ENCODE measurements at regions not wholly inside any gene's neighbourhood (a gene's known extent, or its start where the extent isn't known, plus 50 kb on each side); places are given as distances from the start of the nearest gene placed in this dataset.
A peak's percentile ranks its signal among the peaks of the same experiment; 100 is the strongest.

DNA sequence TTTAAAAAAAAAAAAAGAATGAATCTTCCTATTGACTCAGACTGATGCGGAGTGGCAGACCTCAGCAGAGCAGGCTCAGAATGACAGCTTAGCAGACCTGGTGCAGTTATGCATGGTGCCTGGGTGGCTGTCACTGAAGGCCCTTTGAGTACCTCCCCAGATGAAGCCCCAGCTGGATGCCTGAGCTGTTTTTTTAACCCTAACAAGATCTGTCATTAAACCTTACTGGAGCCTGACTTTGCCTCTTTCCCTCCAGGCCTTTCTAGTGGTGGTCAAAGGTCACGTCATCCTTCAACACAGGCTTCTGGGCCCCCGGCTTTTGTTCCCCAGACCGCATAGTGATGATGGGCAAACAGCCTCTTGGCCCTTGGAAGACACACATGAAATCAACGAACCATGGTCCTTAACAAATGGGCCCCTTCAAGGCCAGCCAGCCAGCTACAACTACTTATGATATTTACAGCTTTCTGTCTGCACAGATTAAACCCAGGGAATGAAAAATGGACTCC is 138.3 kb upstream of the CYP1B1 start:
- Mint-ChIP-seq H3K4me1 (peaks cover 51% of the 10 kb centered on the region), H3K27me3 (ENCODE audit: low read depth) (no peaks in the 10 kb centered on the region), H3K9me3 (peaks cover 20% of the 10 kb centered on the region), H3K4me3 (no peak overlapping the region), H3K36me3 (ENCODE audit: low read depth) (peaks cover 15% of the 10 kb centered on the region), H3K27ac (peak overlapping the region; percentile 80 to 94 (median 83))
- TF ChIP-seq, protein P1, sequence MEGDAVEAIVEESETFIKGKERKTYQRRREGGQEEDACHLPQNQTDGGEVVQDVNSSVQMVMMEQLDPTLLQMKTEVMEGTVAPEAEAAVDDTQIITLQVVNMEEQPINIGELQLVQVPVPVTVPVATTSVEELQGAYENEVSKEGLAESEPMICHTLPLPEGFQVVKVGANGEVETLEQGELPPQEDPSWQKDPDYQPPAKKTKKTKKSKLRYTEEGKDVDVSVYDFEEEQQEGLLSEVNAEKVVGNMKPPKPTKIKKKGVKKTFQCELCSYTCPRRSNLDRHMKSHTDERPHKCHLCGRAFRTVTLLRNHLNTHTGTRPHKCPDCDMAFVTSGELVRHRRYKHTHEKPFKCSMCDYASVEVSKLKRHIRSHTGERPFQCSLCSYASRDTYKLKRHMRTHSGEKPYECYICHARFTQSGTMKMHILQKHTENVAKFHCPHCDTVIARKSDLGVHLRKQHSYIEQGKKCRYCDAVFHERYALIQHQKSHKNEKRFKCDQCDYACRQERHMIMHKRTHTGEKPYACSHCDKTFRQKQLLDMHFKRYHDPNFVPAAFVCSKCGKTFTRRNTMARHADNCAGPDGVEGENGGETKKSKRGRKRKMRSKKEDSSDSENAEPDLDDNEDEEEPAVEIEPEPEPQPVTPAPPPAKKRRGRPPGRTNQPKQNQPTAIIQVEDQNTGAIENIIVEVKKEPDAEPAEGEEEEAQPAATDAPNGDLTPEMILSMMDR (IDR thresholded peaks at IDR 0.05; ENCODE audit: unreplicated experiment in 3 of 3): no peak

DNA sequence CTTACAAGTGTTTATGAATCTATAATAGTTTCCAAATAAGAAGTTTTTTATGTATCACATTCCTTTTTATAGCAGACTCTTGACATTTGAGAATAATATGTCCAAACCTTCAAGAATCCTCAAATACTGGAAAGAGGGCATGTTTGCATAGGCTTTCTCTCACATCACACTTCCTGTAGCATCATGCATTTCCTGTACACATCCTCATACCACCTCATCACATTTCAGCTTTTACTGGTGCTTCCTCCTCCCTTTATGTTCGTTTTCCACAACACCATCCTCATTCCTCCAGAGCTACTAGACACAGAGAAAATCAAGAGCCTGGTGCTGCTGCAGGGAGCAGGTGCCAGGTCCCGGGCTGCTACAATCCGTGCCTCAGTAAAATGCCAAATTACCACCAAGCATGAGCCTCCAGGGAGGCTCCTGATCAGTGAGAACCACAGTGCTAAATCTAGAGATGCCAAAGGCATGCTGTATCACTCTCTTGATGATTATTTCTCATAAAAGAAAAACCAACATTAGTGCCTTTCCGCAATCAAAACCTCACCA is 137.7 kb upstream of the CYP1B1 start:
- peaks cover 15% of the 10 kb centered on the region for H3K9me3 Mint-ChIP-seq
- H3K27ac Mint-ChIP-seq: peak overlapping the region; percentile 79 to 94 (median 80)
- peak overlapping the region in 1 of 3 experiments; percentile 0 for H3K4me3 Mint-ChIP-seq
- H3K27me3 Mint-ChIP-seq (ENCODE audit: low read depth): no peaks in the 10 kb centered on the region
- TF ChIP-seq, protein P1 (IDR thresholded peaks at IDR 0.05; ENCODE audit: unreplicated experiment in 3 of 3): no peak
- H3K36me3 Mint-ChIP-seq (ENCODE audit: low read depth): peaks cover 15% of the 10 kb centered on the region
- peaks cover 46% of the 10 kb centered on the region for H3K4me1 Mint-ChIP-seq

DNA sequence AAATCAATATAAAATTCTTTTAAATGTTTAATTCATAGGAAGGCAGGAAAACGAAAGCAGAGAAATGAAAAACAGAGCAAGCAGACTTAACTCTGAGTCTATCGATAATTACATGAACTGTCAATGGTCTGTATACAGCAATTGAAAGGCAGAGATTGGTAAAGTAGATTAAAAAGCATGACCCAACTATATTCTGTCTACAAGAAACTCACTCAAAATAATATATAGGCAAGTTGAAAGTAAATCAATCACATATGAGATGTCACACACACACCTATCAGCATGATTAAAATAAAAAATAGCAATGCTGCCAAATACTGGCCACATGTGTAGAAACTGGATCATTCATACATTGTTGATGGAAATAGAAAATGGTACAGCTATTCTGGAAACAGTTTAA is 136.4 kb upstream of the CYP1B1 start:
- TF ChIP-seq, protein P1 (IDR thresholded peaks at IDR 0.05; ENCODE audit: unreplicated experiment in 3 of 3): no peak
- H3K4me1 Mint-ChIP-seq: peaks cover 35% of the 10 kb centered on the region

DNA sequence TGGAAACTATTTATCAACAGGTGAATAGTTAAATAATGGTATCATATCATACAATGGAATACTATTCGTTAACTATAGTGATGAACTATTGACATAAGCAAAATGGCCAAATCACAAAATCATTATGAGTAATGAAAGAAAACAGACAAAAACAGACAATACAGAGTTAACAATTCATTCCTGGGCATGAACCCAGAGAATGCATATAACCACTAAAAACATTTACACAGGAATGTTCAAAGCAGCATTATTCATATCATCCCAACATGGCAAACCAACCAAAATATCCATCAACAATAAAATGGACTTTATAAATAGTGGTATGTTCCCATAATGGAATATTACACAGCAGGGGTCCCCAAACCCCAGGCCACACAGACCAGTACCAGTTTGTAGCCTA is 131.2 kb upstream of the CYP1B1 start:
- no peaks in the 10 kb centered on the region for H3K27me3 Mint-ChIP-seq (ENCODE audit: low read depth)
- H3K4me3 Mint-ChIP-seq: no peak overlapping the region
- TF ChIP-seq, protein P1 (IDR thresholded peaks at IDR 0.05; ENCODE audit: unreplicated experiment in 3 of 3): no peak
- H3K36me3 Mint-ChIP-seq (ENCODE audit: low read depth): peaks cover 23% of the 10 kb centered on the region
- no peak overlapping the region for H3K27ac Mint-ChIP-seq
- H3K9me3 Mint-ChIP-seq: peaks cover 29% of the 10 kb centered on the region
- peaks cover 6% of the 10 kb centered on the region for H3K4me1 Mint-ChIP-seq

More for the DNA sequence above, 136.4 kb upstream of the CYP1B1 start:
- Mint-ChIP-seq H3K9me3 (peaks cover 15% of the 10 kb centered on the region), H3K27ac (no peak overlapping the region), H3K4me3 (no peak overlapping the region), H3K36me3 (ENCODE audit: low read depth) (peaks cover 19% of the 10 kb centered on the region), H3K27me3 (ENCODE audit: low read depth) (no peaks in the 10 kb centered on the region)

DNA sequence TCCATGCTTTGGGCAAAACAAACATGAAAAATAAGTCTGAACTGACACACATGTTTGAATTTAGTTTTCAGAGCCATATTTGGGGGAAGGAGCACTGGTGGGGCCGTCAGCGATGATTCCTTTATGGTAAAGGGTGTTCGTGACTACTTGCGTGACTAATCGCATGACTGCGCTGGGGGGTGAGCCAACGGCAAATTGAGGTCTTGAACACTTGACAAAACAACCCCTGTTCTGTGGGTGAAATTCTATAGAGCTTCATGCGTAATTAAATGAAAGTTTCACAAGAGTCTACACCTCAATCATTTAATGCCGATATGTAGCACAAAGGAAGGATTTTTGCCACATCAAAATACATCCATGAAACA is 127.5 kb upstream of the CYP1B1 start:
- Mint-ChIP-seq H3K27me3 (ENCODE audit: low read depth) (no peaks in the 10 kb centered on the region), H3K9me3 (peaks cover 14% of the 10 kb centered on the region), H3K4me1 (peaks cover 36% of the 10 kb centered on the region), H3K27ac (no peak overlapping the region), H3K4me3 (no peak overlapping the region), H3K36me3 (ENCODE audit: low read depth) (peaks cover 9% of the 10 kb centered on the region)
- TF ChIP-seq, protein P1 (IDR thresholded peaks at IDR 0.05; ENCODE audit: unreplicated experiment in 3 of 3): no peak
